Stimulated activated CD4-positive, alpha-beta T cell treated with anti-CD3 and anti-CD28 coated beads, Interleukin-12 subunit alpha, Interleukin-12 subunit beta, amount 100 ng/mL, for 48 hours (primary cell): ENCODE measurements at regions not wholly inside any gene's neighbourhood (a gene's known extent, or its start where the extent isn't known, plus 50 kb on each side); places are given as distances from the start of the nearest gene placed in this dataset.

Experiments
- DNase-seq, 3 donors: peaks; one replicate each; pipeline ENCODE4 v3.0.0-alpha.2; 2020; ENCODE audit warnings: low read depth in 2 of 3, low spot score in 1 of 3

DNA sequence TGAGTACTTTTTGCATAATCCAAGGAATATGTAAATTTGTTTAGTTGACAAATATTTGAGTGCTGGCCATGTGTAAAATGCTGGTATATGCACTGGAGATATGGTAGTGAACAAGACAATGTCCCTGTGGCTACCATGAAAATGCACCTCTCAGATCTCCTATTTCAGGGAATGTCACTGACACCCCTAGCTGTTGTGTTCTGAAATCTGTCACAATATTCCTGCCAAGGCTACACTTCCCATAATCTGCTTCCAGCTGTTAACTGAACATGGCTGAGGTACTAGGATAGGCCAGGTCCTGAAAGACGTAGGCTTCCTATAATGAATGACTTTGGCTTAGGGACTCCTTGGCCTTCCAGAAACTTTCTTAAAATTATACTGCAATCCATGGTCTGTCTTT lies 197.8 kb downstream of the ZNF648 start:
- DNase-seq = no peak

DNA sequence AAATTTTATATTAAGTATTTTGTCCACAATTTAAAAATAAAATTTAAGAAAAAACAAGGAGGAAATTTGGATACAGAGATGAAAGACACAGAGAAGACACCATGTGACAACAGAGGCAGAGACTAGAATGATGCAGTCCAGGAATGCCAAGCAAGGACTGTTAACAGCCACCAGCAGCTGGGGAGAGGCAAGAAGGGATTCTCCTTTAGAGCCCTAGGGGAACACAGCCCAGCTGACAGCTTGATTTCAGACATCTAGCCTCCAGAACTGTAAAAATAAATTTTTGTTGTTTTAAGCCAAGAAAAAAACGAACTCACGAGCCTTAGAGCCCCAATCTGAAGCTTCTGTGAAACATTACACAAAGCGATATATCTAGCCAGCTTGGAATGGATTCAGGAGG lies 198.5 kb downstream of the ZNF648 start:
- no peak for DNase-seq

DNA sequence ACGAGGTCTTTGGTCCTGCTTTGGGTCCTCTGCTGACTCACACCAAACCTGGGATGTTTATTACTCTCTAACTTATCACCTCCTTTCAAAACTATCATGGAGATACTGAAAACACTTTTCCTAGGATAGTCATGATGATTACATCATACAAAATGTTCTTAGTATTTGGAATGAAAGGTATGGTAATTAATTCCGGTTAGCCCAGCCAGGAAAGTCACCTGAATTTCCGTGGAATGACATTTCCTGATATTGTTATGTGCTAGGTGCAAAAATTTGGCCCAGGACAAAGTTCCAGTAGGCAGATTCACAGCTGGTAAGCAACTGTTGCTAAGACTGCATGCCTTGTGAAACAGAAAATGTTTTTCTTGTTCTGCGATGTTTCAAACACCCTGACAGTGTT lies 203.4 kb downstream of the ZNF648 start:
- no peak for DNase-seq
